ENCODE measurements at regions not wholly inside any gene's neighbourhood (a gene's known extent, or its start where the extent isn't known, plus 50 kb on each side); places are given as distances from the start of the nearest gene placed in this dataset.

GRCh38 chr4:11596989-11597388 lies 168.3 kb upstream of the HS3ST1 start:
- intact Hi-C loops (cut with micrococcal nuclease): no loop called here
- Histone ChIP-seq H3K9me1 (ENCODE audit: control insufficient read depth, insufficient read depth, low read length) (no peaks in the 10 kb centered on the region), H3K4me3 (no peak overlapping the region), H3K9me3 (replicated peaks; ENCODE audit: control insufficient read depth, insufficient read depth, low read depth, low read length) (no peaks in the 10 kb centered on the region), H2AFZ (ENCODE audit: low read depth, low read length) (no peak overlapping the region), H3K9ac (ENCODE audit: insufficient read depth in 1 of 2, low read depth in 2 of 2, low read length in 2 of 2) (no peak overlapping the region), H3K27me3 (ENCODE audit: control insufficient read depth in 2 of 2, insufficient read depth in 2 of 2, low read length in 2 of 2) (no peaks in the 10 kb centered on the region), H3K4me1 (replicated peaks in 1 of 2; ENCODE audit: control insufficient read depth in 2 of 2, insufficient read depth in 2 of 2, low read length in 2 of 2) (no peaks in the 10 kb centered on the region), H3K36me3 (ENCODE audit: control insufficient read depth, insufficient read depth, low read length) (no peaks in the 10 kb centered on the region), H4K20me1 (replicated peaks; ENCODE audit: control insufficient read depth, insufficient read depth, low read length) (no peaks in the 10 kb centered on the region), H3K27ac (ENCODE audit: extremely low read depth, low read depth, low read length) (no peak overlapping the region), H3K4me2 (ENCODE audit: insufficient read depth, low read length) (no peak overlapping the region), H3K79me2 (ENCODE audit: control insufficient read depth, insufficient read depth, low read length) (no peaks in the 10 kb centered on the region)
- CTCF ChIA-PET (ENCODE audit: low intra/inter-chr PET ratio): no interaction called here
- 0% methylated on average over 2 of the region's 2 CpGs for WGBS (ENCODE audit: insufficient coverage, low coverage, missing lambda C conversion rate)
- POLR2A ChIA-PET: no interaction called here
- DNase-seq (ENCODE audit: extremely low read depth in 1 of 4, low spot score in 3 of 4): no peak
- no peak for FAIRE-seq
- in situ Hi-C loops (cut with MboI): no loop called here
- TF ChIP-seq SNAPC5 (CRISPR knock-in tag; IDR thresholded peaks at IDR 0.05): no peak
- ATAC-seq: no peak
- BruUV-seq (replicated peaks): no TSS peak

- TF ChIP-seq POLR2B (IDR thresholded peaks at IDR 0.05; ENCODE audit: low read depth, partially characterized antibody) (no peak), RBM25 (IDR thresholded peaks at IDR 0.05; ENCODE audit: low read depth, low read length, severe bottlenecking) (no peak), ZNF445 (CRISPR knock-in tag; IDR thresholded peaks at IDR 0.05; ENCODE audit: low read depth) (no peak), CBX5 (IDR thresholded peaks at IDR 0.05; ENCODE audit: borderline replicate concordance, low read depth) (no peak), AFF4 (CRISPR knock-in tag; IDR thresholded peaks at IDR 0.05) (no peak)
- intact Hi-C loops (cut with micrococcal nuclease): no loop called here
- Histone ChIP-seq H3K4me3 (no peak overlapping the region), H3K9ac (ENCODE audit: insufficient read depth in 1 of 2, low read depth in 2 of 2, low read length in 2 of 2) (no peak overlapping the region), H3K27me3 (ENCODE audit: control insufficient read depth in 2 of 2, insufficient read depth in 2 of 2, low read length in 2 of 2) (no peaks in the 10 kb centered on the region), H3K4me2 (ENCODE audit: insufficient read depth, low read length) (no peak overlapping the region), H3K79me2 (ENCODE audit: control insufficient read depth, insufficient read depth, low read length) (no peaks in the 10 kb centered on the region), H4K20me1 (replicated peaks; ENCODE audit: control insufficient read depth, insufficient read depth, low read length) (no peaks in the 10 kb centered on the region), H3K9me3 (replicated peaks; ENCODE audit: control insufficient read depth, insufficient read depth, low read depth, low read length) (no peaks in the 10 kb centered on the region), H3K36me3 (ENCODE audit: control insufficient read depth, insufficient read depth, low read length) (no peaks in the 10 kb centered on the region), H3K27ac (ENCODE audit: extremely low read depth, low read depth, low read length) (no peak overlapping the region), H3K4me1 (replicated peaks in 1 of 2; ENCODE audit: control insufficient read depth in 2 of 2, insufficient read depth in 2 of 2, low read length in 2 of 2) (no peaks in the 10 kb centered on the region), H2AFZ (ENCODE audit: low read depth, low read length) (no peak overlapping the region), H3K9me1 (ENCODE audit: control insufficient read depth, insufficient read depth, low read length) (no peaks in the 10 kb centered on the region)
- FAIRE-seq: no peak
- ChIA-PET CTCF (ENCODE audit: low intra/inter-chr PET ratio) (no interaction called here), POLR2A (no interaction called here)
- WGBS (ENCODE audit: insufficient coverage, low coverage, missing lambda C conversion rate): 2% methylated on average over 7 of the region's 7 CpGs
- no peak for ATAC-seq
- in situ Hi-C loops (cut with MboI): no loop called here
- no TSS peak for BruUV-seq (replicated peaks)
- DNase-seq (ENCODE audit: extremely low read depth in 1 of 4, low spot score in 3 of 4): no peak
These were observed 165.0 kb upstream of the HS3ST1 start for GRCh38 chr4:11593576-11594116.

Measured in K562 (cell line).